CMK (cell line): ENCODE measurements at regions not wholly inside any gene's neighbourhood (a gene's known extent, or its start where the extent isn't known, plus 50 kb on each side); places are given as distances from the start of the nearest gene placed in this dataset.
"Not testable (repeated sequence)": the region's sequence is repeated elsewhere in the genome, so short reads cannot be mapped to it uniquely, and the experiment has no call there.

Experiments used
- DNase-seq: peaks from one replicate; pipeline ENCODE4 v3.0.0-alpha.2; 2010; ENCODE audit warnings: low read depth

DNA sequence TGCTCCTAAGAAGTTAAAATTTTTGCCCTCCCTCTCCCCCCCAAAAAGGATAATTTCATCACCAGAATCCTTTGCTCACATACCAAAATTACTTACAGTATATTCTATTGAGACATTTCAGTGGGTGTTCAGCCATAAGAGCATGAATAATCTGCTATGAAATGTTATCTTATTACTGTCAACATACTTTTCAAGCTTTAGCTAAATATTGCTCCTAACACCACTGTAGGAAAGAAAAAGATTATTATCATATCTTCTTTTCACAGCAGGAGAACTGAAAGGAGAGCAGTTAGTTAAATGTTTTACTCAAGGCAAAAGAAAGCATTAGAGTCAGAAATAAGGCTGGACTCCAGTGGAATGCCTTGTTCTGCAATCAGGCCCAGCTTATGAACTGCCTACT lies 231.0 kb upstream of the GYPA start:
- DNase-seq: no peak

DNA sequence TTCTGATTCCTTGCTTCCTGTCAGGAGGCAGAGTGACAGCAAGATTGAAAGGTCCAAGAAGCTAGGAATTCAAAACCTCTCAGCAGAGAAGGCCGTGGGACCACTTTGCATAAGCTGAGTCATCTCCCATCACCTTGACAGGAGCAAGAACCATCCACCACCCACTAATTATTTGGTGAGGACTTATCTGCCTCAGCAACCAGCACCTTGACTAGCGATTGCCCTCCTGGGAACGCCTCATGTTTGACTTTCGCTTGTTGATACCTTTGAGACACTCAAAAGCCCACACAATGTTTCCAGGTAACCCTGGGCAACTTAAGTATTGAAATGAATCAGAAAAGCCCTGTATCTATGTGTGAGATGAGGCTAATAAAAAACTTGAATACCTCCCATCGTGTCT lies 233.5 kb upstream of the GYPA start:
- DNase-seq: no peak

DNA sequence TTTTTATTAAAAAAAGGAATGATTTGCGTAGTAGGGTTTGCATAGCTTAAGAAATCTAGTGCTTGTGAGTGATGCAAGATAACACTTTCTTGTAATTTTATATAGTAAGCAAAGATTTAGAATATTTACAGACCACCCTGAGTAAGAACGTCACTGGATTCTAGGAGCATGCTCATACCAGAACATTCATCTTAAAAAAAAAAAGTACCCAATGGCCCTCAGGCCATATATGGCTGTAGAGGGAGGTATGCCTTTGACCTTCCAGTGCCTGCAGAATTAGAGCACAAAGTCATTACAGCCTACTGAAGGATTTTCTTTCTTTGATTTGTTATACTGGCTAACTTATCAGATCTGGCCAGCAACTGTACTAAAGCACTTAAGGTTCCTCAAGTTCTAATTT lies 236.3 kb upstream of the GYPA start:
- DNase-seq: no peak

DNA sequence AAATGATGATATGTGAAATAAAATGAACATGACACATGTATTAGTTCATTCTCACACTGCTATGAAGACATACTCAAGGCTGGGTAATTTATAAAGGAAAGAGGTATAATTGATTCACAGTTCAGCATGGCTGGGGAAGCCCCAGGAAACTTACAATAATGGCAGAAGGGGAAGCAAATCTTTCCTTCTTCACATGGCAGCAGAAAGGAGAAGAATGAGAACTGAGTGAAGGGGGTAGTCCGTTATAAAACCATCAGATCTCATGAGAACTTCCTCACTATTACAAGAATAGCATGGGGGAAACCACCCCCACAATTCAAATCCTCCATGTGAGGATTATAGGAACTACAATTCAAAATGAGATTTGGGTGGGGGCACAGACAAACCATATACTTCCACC lies 243.9 kb upstream of the GYPA start:
- no peak for DNase-seq

DNA sequence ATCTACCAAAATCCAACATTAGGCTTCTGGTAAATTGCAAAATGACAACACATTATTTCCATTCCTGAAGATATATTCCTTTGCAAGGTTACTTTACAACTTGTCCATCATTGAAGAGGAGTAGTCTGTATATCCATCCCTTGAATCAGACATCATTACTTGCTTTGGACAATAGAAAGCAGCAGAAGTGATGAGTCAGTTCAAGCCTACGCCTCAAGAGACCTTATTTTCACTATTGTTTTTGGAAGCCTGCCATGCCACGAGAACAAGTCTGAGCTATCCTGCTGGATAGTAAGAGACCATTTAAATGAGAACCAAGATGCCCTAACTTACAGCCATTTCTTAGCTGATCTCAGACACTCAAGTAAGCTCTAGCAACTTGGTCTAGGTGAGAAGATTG lies 246.0 kb upstream of the HHIP start:
- no peak for DNase-seq

DNA sequence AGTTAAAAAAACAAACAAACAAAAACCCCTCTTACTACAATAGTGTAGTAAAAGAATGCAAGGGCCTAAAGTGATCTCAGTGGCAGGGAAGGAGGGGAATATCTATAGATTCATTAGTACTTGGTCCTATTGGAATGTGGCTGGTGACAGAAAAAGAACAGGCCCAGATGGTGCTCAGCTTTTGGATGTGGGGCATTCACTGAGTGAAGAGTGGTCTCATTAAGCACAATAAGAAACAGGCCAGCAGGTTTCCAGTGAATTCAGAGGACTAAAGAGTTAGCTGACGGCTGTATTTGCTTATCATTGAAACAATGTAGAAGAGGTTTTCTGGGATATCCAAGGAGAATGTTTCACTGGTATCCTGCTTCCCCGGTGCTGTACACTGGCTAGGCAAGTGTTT lies 243.8 kb upstream of the HHIP start:
- DNase-seq: no peak

DNA sequence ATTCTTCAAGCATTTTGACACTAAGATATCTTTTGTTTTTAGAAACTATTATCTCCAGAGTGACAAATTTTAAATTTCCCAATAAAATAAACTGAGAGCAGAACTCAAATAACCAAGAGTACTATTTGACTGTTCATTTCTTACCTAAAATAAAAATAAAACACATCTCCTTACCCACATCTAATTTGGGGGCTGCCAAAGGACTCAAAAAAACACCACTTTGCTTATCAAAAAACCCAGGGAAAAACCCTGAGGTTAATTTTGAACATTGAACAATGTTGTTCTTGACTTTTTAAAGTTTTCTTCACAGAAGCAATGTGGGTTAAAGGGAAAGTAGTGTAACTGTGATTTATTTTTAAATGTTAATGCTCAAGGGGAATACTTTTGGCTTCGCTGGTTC lies 243.0 kb upstream of the HHIP start:
- DNase-seq: no peak

DNA sequence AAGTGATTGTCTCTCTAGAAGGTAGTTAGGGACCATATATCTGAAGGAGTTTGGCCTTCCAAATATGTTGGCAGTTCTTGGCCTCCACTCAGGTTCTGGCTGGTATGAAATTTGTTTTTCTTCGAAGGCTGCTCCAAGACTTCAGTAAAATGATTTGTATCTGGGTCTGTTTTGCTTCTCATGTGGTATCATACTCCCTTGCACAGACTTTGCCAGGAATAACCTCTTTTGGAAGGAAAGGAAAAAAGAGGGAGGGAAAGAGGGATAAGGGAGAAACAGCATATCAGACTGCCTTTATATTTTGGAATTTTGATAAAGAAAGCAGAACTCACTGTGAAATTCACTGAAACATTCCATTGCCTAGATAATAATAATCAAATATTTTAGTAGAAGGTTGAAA lies 242.1 kb upstream of the HHIP start:
- DNase-seq: no peak

DNA sequence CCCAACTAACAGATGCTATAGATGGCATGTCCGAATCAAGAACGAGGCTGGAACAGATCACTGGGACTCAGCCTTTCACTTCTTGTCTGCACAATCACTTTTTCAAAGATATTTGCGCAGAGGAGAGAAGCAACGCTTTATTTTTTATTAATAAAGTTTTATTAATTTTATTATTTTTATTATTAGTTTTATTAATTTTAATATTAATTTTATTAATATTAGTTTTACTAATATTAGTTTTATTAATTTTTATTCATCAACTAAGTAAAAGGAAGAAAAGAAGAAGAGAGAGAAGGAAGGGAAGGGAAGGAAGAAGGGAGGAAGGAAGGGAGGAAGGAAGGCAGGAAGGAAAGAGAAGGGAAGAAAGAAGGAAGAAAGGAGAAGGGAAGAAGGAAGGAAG lies 236.4 kb upstream of the HHIP start:
- no peak for DNase-seq

DNA sequence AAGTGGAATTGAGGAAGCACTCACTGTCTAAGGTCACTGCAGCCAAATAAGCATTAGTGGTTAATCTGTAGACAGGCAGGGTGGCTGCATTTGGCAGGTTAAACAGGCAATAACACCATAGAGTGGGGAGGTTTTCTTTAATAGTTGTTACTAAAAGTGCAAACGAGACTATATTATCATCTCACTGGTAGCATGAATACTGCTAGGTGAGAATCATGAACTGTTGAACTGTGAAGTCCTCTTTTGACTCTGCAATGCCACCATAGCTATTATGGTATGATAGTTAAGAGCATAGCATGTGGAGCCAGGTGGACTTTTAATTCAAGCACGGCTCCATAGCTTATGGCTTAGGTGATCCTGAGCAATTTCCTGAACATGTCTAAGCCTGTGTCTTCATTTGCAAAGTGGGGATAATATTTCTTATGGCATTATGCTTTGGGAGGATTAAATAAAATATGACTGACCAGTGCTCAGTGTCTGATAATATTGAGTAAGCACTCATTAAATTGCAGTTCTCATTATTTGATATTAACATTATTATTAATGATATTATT lies 235.6 kb upstream of the HHIP start:
- no peak for DNase-seq

DNA sequence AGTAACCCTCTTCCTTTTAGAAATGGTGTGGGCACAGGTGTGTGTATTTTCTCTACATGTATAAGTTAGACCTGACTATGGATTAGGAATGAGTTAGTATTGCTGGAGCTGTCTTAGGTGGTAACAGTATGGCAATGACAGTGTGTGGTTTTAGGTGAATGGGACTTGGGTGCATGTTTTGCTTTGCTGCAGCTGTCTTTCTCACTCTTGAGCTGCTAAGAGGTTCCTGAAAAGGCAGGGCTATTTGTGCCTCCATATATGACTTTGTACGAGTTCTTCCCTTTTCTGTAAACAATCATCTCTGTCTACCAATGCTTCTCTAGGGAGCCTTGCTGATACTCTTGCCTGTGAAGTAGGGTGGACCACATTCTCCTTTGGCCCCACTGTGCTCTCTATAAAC lies 234.8 kb upstream of the HHIP start:
- no peak for DNase-seq

DNA sequence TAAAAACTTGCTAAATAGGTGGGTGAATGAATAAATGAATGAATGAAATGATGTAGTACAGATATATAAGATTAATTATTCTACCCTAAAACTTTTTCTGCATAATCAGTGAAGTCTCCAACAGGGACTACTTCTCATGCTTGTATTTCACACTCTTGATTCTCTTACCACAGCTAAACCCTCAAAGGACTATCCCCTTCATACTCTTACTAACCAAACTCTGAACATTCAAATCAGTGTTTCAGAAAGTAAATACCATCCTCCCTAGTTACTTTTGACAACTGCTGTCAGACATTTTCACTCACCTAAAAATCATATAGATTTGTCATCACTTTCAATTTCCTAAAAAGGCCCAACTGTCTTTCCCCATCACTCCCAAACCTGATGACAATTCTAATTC lies 234.3 kb upstream of the HHIP start:
- DNase-seq: no peak

DNA sequence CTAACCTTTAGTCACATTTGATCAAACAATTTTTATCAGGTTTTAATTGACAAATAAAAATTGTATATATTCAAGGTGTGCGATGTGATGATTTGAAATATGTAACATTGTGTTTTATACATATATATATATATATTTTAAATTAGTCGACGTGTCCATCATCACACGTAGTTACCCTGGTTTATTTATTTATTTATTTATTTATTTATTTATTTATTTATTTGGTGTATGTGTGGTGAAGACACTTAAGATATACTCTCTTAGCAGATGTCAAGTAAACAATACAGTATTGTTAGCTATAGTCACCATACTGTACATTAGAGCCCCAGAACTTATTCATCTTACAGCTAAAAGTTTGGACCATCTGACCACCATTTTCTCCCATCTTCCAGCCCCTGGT lies 224.9 kb upstream of the HHIP start:
- no peak for DNase-seq

DNA sequence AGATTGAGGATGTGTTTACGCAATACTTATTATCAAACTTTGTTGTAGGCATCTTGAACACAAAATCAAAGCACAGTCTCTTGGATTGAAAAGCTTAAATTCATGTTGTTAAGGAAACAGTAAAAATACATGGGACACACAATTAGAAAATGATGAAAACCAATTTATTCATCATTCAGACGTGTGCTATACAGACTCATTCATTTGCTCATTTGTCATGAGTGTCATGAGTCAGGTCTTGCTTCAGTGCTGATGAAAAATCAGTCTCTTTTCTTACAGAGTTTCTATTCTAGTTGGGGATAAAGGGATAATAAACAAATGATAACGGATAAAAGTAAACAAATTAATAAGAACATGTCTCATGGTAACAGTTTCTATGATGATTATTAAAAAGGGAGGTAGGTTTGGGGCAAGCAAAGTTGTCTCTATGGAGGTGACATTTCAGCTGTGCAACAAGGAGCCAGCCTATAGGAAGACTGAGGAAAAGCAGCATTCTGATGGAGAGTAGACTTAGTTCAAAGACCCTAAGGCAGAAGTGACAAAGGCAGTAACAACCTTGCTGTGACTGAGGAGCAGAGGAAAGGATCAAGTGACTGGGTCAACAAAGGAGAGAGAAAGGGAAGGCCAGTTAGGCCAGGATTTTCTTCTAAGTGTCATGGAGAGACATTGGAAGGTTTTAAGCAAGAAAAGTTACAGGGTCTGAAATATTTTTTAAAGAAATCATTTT lies 224.0 kb upstream of the HHIP start:
- DNase-seq: no peak

DNA sequence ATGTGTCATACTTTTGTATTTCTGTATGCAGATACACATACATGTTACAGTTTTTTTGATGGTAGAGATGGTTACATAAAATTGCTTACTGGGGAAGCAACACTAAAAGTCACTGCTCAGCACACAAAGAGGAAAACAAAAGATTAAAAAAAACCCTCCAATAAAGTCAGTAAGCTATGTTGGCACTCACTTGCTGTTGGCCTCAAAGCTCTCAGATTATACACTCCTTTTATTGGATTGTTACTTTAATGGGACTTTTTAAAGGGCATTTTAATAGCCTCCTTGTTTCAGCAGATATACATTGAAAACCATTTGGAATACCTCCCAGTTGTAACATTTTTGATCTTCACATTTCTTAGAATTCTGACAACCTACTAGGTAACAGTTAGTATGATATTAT lies 222.0 kb upstream of the HHIP start:
- no peak for DNase-seq

DNA sequence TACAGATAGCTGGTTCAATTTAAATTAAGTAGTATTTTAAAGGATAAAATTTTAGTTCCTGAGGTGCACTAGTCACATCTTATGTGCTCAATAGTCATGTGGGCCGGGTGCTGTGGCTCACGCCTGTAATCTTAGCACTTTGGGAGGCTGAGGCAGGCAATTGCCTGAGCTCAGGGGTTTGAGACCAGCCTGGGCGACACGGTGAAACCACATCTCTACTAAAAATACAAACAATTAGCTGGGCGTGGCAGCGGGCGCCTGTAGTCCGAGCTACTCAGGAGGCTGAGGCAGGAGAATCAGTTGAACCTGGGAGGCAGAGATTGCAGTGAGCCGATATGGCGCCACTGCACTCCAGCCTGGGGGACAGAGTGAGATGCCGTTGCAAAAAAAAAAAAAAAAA lies 219.9 kb upstream of the HHIP start:
- not testable (repeated sequence) for DNase-seq

DNA sequence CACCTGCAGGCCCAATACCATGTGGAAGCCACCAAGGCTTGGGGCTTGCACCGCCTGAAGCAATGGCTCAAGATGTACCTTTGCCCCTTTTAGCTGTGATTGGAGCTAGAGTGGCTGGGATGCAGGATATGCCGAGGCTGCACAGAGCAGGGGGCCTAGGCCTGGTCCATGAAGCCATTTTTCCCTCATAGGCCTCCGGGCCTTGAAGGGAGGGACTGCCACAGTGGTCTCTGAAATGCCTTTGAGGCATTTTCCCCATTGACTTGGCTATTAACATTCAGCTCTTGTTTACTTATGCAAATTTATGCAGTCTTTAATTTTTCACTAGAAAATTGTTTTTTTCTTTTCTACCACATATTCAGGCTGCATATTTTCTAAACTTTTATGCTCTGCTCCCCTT lies 203.2 kb upstream of the HHIP start:
- no peak for DNase-seq

DNA sequence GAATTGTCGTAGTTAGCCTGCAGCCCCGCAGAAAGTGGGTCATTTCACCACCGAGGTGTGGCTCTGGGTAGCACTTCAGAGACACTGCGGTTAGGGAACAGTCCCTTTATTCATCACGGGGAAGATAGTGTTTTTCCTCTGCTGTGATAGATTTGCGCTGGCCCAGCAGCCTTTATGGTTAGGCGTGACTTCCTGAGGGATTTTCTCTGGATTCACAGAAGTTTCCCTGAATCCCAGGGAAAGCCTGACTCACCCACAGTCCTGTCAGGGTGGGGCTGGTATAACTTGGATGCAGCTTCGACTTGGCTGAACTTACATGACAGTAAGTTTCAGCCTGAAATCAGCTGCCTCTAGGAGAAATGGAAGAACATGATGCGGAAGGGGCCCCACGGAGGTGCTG lies 196.3 kb upstream of the HHIP start:
- no peak for DNase-seq

DNA sequence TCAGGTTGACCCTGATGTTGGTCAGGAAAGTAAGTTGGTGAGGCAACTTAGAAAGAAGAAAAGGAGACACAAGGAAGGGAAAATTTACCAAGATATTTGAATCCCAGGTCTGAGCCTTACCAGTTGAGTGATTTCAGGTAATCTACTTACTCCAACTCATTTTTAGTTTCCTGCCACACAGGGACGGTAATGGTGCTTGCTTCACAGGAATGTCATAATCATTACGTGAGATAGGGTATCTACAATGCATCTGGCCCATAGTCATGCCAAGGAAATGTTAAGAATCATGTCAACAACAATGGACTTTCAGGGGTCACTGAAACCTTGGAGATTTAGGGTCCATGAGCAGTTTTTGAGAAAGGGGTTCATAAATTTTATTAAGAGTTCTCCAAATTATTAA lies 195.4 kb upstream of the HHIP start:
- no peak for DNase-seq

DNA sequence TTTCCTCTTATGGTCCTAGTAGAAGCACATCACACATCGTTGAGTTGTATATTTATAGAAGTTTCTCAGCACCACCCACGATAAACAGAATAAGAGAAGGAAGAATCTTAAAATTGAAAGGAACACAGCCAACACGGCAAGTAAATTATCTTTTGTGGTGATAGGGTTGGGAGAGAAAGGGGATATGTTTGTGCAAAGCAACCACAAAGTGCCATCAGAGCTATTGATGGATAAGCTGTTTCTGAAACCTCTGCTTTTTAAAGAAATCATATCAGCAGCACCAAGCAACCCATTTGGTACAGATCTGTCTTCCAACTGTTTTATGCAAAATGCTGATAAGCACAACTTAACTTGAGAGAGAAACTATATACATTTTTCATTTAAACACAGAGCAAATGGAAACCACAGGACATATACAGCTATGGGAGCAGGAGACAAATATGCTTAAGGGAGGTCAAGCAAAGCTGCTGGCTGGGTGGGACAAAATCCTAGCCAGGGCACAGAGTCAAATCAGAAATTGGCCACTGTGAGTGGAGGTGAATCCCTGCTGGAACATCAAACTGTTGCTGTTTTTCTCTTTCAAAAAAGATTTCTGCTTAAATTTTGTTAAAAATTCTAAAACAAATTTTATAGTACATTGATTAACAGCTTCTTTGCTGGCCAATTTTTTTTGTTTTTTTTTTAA lies 194.0 kb upstream of the HHIP start:
- DNase-seq: peak; percentile 1

DNA sequence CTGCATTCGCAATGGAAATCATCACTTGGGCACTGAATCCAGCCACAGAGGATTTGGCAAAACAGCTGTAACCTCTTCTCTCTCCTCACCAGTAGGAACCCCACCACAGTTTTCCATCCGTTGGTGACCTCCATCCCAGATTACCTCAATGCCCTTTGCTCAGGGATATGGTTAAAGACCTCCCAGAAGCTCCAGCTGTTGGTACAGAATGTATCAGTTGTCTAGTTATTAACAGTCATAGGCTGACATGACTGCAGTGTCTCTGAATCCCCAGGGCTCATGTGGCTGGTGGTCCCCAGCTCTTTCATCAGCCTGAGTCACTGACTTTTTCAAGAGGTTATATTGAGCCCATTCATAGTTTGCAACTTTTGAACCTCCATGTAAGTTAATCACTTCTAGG lies 189.8 kb upstream of the HHIP start:
- DNase-seq: no peak

DNA sequence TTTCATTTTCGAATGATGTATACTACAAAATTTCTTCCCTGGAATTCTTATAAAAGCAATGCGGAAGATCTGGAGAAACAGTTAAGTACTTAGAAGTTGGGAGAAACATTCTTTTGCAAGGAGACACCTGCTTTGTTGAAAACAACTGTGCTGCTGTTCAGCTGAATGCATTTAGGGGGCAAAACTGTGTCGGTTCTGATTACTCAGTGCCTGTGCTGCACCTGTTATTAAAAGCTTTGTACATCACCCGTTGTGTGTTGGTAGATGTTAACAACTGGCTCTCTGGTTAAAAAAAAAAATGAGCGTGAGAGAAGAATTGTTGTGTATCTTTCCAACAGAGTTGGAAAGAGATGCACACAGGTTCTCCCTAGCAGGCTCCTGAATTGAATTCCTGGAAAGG lies 184.1 kb upstream of the HHIP start:
- DNase-seq: no peak

DNA sequence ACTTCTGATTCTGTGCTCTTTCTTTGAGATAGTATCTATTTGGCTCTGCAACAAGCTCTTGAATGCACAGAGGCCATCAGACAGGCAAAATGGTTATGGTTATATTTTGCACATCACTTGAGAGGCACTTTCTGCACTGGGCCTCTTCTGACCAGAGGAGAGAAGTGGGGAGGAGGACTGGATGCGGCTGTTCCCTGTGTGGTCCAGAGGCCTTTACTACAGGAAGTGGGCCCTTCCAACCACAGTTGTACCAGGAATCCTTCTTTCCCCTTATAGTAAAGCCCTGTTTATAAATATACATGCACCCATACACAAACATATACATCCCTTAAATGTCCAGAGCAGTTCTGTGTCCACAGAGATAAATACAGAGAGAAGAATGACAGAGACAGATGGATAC lies 182.7 kb upstream of the HHIP start:
- DNase-seq: no peak

DNA sequence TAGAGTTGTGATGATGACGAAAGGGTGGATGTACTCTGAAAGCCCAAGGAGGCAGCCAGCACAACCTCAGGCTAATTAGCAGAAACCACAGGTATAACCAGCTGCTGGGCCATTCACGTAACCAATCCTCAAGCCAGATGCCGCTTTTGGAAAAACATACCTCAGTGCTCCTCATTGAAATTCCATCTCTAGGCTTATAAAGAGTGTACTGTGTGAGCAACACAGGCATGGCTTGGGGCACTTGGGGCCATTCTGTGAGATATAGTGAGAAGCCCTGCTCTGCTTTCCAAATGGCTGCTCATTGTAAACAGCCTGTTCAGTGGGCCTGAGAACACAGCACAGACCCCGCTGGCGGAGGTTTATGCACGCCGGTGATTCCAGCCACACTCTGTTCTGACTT lies 182.1 kb upstream of the HHIP start:
- DNase-seq: no peak
